Stimulated activated CD4-positive, alpha-beta T cell treated with anti-CD3 and anti-CD28 coated beads, TNF-alpha, amount 100 ng/mL, for 4 hours (primary cell): ENCODE measurements at regions not wholly inside any gene's neighbourhood (a gene's known extent, or its start where the extent isn't known, plus 50 kb on each side); places are given as distances from the start of the nearest gene placed in this dataset.

Experiments
- DNase-seq, 3 experiments: peaks; one replicate each; pipeline ENCODE4 v3.0.0-alpha.2; 2020; ENCODE audit warnings: low read depth in 3 of 3

GRCh38 chr20:51335329-51335841 is 207.1 kb downstream of the NFATC2 start:
- no peak for DNase-seq

GRCh38 chr20:51334609-51335008 is 207.9 kb downstream of the NFATC2 start:
- DNase-seq: no peak

GRCh38 chr20:51333971-51334370 is 208.5 kb downstream of the NFATC2 start:
- no peak for DNase-seq

DNA sequence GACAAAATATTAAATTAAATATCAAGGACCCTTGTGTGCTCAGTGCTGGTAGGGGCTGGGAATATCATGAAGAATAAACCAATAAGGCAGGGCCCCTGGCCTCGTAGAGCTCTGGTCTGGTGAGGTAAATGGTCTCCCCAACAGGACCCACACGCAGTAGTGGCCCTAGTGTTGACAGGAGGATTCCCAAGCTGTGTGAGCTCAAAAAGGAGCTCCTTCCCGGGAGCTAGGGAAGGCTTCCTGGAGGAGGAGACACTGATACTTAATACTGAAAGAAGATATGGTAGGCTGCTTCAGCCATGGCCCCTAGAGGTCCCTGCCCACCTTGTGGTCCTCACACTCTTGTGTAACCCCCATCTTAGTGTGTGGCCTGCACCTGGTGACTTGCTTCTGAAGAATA is 209.1 kb downstream of the NFATC2 start:
- DNase-seq: no peak

DNA sequence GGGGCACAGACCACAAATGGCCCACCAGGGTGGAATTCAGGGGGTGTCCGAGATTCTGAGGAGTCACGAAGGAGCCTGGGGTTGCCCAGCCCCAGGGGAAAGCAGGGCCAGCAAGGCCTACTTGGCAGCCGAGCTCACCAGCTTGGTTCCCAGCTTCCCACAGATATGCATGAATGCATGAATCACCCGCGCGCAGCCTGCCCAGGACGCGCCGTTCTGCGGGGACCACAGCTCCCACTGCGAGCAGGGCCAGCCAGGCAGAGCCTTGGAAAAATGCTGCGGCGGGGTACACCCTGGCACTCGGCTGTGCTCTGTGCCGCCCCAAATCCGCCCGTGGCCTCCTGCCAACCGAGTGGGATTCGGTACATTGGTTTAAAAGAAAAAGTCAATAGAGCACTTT is 211.0 kb downstream of the NFATC2 start:
- no peak for DNase-seq

- DNase-seq: no peak
These were observed 212.7 kb downstream of the NFATC2 start for GRCh38 chr20:51329845-51330244.

- DNase-seq: no peak
These were observed 215.2 kb downstream of the NFATC2 start for GRCh38 chr20:51327251-51327841.

DNA sequence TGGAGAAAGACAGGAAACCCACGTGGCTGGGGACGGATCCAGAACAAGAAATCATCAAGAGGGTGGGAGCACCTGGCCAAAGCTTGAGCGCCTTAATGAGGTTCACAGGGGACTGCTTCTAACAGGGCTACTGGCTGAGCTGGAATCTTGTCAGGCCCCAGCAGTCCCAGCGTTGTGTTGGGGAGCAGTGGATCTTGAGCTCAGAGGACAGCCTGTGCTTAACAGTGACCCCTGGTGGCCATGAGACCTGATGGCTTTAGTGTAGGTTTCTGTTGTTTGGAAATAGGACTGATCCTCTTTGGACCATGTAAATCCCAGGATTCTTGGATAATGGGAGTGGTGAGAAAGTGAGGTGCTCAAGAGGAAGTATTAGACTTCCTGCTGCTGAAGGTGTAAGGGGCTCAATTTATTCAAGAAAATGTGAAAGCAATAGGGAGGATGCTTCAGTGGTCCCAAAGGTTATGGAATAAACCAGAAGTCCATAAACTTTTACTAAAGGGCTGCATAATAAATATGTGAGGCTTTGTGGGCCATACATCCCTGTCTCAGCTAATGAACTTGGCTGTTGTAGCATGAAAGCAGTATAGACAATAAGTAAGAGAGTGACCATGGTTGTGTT is 216.2 kb downstream of the NFATC2 start:
- DNase-seq: peak in 1 of 3 experiments; percentile 11

DNA sequence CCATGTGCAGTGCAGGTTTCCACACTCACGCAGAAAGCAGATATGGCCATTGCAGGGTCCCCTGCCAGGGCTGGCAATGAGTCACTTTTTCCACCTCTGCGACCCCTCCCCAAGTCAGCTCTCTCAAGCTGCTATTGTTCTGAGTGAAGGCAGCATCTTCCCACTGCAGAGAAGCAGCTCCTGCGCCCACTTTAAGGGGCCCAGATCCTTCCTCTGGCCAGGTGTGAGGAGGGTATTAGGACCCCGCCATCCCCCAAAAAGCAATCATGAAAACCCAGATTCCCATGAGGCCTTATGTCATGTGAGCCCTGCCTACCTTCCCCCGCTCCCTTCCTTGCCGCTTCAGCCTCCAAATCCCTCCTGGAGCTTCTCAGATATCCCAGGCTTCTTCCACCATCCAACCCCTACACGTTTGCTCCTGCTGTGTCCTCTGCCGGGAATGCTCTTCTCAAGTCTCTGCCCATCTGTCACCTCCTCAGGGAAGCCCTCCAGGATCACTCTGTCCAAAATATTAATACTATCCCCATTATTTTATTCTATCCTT is 220.3 kb downstream of the NFATC2 start:
- no peak for DNase-seq

GRCh38 chr20:51321343-51322163 is 221.0 kb downstream of the NFATC2 start:
- no peak for DNase-seq

DNA sequence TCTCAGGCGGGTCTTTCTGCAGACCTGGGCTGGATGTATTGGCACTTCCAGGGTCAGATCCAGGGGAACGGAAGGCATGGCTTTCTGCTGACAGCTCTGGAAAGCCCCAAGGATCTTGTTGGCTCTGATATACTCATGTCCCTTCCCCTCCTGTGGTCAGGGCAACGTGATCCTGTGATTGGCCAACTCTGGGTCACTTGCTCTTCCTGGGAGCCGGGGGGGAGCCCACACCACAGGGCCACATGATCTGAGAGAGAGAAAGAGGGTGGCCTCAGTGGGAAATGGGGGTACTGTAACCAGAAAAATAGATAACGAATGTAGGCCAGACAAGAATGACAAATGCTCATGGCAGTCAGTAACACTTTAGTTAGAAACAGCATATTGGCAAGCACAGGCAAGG is 223.0 kb downstream of the NFATC2 start:
- DNase-seq: no peak

DNA sequence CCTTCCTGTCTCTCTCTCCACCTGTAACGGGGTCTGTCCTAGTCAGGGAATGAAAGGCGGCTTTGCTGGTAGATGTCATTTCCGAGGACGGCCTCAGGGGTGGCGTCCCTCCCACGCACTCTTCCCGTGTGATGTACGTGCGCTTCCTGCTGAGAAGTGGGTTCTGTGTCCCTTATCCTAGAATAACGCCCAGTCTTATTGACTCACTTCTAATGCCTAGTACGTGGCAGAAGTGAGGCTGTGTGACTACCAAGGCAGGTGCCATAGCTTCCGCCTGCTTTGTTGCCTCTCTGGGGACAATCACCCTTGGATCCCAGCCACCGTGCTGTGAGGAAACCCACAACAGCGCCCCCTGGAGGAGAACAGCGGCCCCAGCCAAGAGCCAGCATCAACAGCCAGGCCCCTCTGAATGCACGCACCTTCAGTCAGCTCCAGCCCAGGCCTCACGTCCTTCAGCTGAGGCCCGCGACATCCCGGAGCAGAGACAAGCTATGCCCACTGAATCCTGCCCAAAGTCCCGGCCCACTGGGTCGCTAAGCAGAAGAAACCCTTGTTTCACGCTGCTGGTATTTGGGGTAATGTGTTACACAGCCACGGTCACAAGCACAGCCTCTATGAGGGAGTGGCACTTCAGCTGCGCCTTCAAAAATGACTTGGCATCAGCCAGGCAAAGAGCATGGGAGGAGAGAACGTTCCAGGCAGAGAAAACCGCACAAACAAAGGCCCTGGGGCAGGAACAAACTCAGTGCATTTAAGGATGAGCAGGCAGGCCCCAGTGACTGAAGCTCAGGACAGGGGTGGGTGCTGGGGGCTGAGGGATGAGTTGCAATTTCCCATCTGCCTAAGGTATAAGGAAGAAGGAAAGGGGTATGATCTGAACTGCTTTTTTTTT is 224.2 kb downstream of the NFATC2 start:
- DNase-seq: peak in 2 of 3 experiments; percentile 16

DNA sequence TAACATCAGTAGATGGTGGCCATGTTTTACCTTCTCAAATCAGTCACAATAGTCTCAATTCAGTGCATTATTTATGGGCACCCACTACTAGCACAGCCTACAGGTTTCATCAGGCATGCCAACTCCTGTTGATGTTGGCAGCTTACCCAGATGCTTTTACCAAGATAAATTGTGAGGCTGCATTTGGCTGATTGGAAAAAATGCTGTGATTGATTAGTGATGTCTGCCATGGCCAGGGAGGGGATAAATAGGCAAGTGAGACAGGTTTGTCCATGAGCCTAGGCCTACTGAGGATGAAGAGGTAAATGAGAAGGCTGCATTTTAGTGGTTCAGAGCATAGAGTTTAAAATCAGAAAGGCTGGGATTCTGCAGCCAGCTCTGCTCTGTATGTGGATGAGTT is 227.1 kb downstream of the NFATC2 start:
- no peak for DNase-seq

DNA sequence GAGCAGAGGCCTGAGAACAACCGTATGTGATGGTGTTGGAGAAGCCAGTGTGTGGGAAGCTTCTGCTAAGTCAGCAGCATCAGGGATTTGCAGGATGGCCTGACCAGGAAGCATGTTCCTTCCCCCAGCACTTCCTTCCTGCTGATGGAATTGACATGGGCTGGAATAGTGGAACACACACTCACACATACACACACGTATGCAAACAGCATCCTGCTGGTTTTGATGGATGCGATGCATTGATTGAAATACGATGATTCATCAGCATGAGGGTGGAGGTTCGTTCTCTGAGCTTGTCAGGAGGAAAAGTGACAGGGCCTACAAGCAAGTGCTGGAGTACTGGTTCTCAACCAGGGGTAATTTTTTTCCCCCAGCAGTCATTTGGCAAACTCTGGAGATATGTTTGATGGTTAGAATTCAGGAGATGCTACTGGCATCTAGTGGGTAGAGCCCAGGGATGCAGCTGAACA is 229.1 kb downstream of the NFATC2 start:
- DNase-seq: no peak

GRCh38 chr20:51312480-51312783 is 230.1 kb downstream of the NFATC2 start:
- DNase-seq: no peak

- DNase-seq: no peak
These were observed 230.7 kb downstream of the NFATC2 start for GRCh38 chr20:51311636-51312479.

GRCh38 chr20:51310216-51310615 is 232.3 kb downstream of the NFATC2 start:
- no peak for DNase-seq

DNA sequence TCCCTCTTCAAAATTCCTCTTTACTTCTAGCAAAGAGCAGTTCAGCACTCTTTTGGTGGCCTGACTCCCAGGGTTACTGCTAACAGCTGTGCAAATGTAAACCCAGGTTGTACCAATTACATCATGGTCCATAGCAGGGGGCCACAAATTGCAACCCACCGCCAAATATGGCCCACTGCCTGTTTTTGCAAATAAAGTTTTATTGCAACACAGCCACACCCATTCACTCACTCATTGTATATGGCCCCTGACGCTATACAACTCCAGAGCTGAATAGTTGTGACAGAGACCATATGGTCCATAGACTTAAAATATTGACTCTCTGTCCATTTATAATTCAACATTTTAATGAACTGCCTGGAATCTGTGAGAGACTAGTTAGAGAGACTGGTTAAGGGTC is 233.4 kb downstream of the NFATC2 start:
- DNase-seq: no peak

GRCh38 chr20:51306521-51307358 is 235.8 kb downstream of the NFATC2 start:
- peak; percentile 42 to 53 (median 50) for DNase-seq

- DNase-seq: no peak
These were observed 236.4 kb downstream of the NFATC2 start for GRCh38 chr20:51306081-51306480.
